K562 (cell line): ENCODE measurements at regions not wholly inside any gene's neighbourhood (a gene's known extent, or its start where the extent isn't known, plus 50 kb on each side); places are given as distances from the start of the nearest gene placed in this dataset.

Experiments
- C11orf30 ChIP-seq: fragments of 450-650 bp; IDR thresholded peaks from 2 replicates; pipeline ENCODE4 v1.6.1; 2016; ENCODE audit warnings: low read depth, mild to moderate bottlenecking
- EP300 ChIP-seq: IDR thresholded peaks from 2 replicates; pipeline ENCODE4 v1.6.1; 2012; ENCODE audit warnings: low read length, improper control_type of control experiment
- MTA1 ChIP-seq: fragments of 450-650 bp; IDR thresholded peaks from 2 replicates; pipeline ENCODE4 v1.6.1; 2017; ENCODE audit warnings: borderline replicate concordance
- PATZ1 ChIP-seq: fragments of 250-450 bp; sonication (Bioruptor Pico); IDR thresholded peaks from 2 replicates; pipeline ENCODE4 v1.5.0; 2020; ENCODE audit warnings: mild to moderate bottlenecking, borderline replicate concordance
- POLR2A ChIP-seq: fragments of 450-650 bp; conservative IDR thresholded peaks from 2 replicates; pipeline ENCODE4 v1.6.1; 2016
- ZNF277 ChIP-seq: fragments of 250-450 bp; sonication (Bioruptor Pico); IDR thresholded peaks from 2 replicates; pipeline ENCODE4 v1.8.0; 2022; ENCODE audit warnings: inconsistent platforms, mild to moderate bottlenecking, moderate library complexity, borderline replicate concordance

GRCh38 chr6:92623431-92623830 is 795.9 kb downstream of the EPHA7 start:
- TF ChIP-seq MTA1 (no peak), C11orf30 (no peak), EP300 (no peak), ZNF277 (no peak), PATZ1 (CRISPR knock-in tag) (no peak), POLR2A (no peak)
